Stomach (tissue), 4 donors: ENCODE measurements at regions not wholly inside any gene's neighbourhood (a gene's known extent, or its start where the extent isn't known, plus 50 kb on each side); places are given as distances from the start of the nearest gene placed in this dataset.

ENCODE experiments used
- EP300 ChIP-seq: sonication (generic); formaldehyde crosslinking; IDR thresholded peaks from one replicate; pipeline ENCODE4 v1.6.1; 2017; ENCODE audit warnings: antibody characterized with exemption
- POLR2A ChIP-seq, 4 donors: fragments of 450-650 bp; IDR thresholded peaks; one replicate each; pipeline ENCODE4 v1.6.1; 2016; ENCODE audit warnings: antibody characterized with exemption in 4 of 4, control low read depth in 2 of 4, mild to moderate bottlenecking in 1 of 4, moderate library complexity in 1 of 4
- POLR2AphosphoS5 ChIP-seq, 3 donors: sonication (generic); formaldehyde crosslinking; IDR thresholded peaks; one replicate each; pipeline ENCODE4 v1.6.1; 2016; ENCODE audit warnings: antibody characterized with exemption in 3 of 3
- TF ChIP-seq, protein P1 (sequence below), 7 experiments: fragments of 450-650 bp in 4 of 7; fragments of 200-600 bp in 3 of 7; sonication (generic) in 3 of 7; IDR thresholded peaks; one replicate each; pipeline ENCODE4 v1.5.1; 2016 to 2019; ENCODE audit warnings: antibody characterized with exemption in 7 of 7, control low read depth in 2 of 7, mild to moderate bottlenecking in 1 of 7

DNA sequence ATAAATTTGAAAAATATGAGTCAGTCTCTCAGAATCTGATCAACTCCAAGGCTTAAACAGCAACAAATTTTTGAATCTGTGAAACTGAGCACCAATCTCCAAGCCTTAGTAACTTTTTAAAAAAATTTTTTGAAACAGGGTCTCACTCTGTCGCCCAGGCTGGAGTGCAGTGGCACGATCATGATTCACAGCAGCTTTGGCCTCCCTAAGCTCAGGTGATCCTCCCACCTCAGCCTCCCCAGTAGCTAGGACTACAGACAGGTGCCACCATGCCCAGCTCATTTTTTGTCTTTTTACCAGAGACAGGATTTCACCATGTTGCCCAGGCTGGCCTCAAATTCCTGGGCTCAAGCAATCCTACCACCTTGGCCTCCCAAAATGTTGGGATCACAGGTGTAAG is 207.9 kb upstream of the TCF21 start:
- TF ChIP-seq, protein P1, sequence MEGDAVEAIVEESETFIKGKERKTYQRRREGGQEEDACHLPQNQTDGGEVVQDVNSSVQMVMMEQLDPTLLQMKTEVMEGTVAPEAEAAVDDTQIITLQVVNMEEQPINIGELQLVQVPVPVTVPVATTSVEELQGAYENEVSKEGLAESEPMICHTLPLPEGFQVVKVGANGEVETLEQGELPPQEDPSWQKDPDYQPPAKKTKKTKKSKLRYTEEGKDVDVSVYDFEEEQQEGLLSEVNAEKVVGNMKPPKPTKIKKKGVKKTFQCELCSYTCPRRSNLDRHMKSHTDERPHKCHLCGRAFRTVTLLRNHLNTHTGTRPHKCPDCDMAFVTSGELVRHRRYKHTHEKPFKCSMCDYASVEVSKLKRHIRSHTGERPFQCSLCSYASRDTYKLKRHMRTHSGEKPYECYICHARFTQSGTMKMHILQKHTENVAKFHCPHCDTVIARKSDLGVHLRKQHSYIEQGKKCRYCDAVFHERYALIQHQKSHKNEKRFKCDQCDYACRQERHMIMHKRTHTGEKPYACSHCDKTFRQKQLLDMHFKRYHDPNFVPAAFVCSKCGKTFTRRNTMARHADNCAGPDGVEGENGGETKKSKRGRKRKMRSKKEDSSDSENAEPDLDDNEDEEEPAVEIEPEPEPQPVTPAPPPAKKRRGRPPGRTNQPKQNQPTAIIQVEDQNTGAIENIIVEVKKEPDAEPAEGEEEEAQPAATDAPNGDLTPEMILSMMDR (IDR thresholded peaks at IDR 0.05): no peak
- TF ChIP-seq POLR2A (IDR thresholded peaks at IDR 0.05) (no peak), EP300 (no peak), POLR2AphosphoS5 (IDR thresholded peaks at IDR 0.05) (no peak)
